GM23338 (cell line): ENCODE measurements at regions not wholly inside any gene's neighbourhood (a gene's known extent, or its start where the extent isn't known, plus 50 kb on each side); places are given as distances from the start of the nearest gene placed in this dataset.

Experiments
- CREB1 ChIP-seq: fragments of 250-450 bp; sonication (Bioruptor Pico); IDR thresholded peaks from 2 replicates; pipeline ENCODE4 v1.5.0; 2020; ENCODE audit warnings: low read depth, mild to moderate bottlenecking, moderate library complexity
- EZH2 ChIP-seq: fragments of 200-600 bp; sonication (generic); IDR thresholded peaks from one replicate; pipeline ENCODE4 v1.8.0; 2017; ENCODE audit warnings: antibody characterized with exemption, mild to moderate bottlenecking, low read depth; ENCODE audit not compliant: unreplicated experiment
- EZH2phosphoT487 ChIP-seq: fragments of 200-600 bp; sonication (generic); IDR thresholded peaks from one replicate; pipeline ENCODE4 v1.8.1; 2018; ENCODE audit warnings: antibody characterized with exemption; ENCODE audit not compliant: unreplicated experiment
- JUNB ChIP-seq: IDR thresholded peaks from one replicate; pipeline ENCODE4 v1.6.1; 2016; ENCODE audit warnings: antibody characterized with exemption; ENCODE audit not compliant: unreplicated experiment
- NANOG ChIP-seq: IDR thresholded peaks from 2 replicates; pipeline ENCODE4 v1.6.1; 2016; ENCODE audit warnings: antibody characterized with exemption, borderline replicate concordance
- POLR2AphosphoS5 ChIP-seq: IDR thresholded peaks from 2 replicates; pipeline ENCODE4 v1.6.1; 2016; ENCODE audit warnings: antibody characterized with exemption, low read depth
- ZNF114 ChIP-seq: fragments of 250-450 bp; sonication (Bioruptor Pico); IDR thresholded peaks from 2 replicates; pipeline ENCODE4 v1.5.0; 2020; ENCODE audit warnings: mild to moderate bottlenecking, moderate library complexity
- ZNF331 ChIP-seq: fragments of 250-450 bp; sonication (Bioruptor Pico); IDR thresholded peaks from 2 replicates; pipeline ENCODE4 v1.5.0; 2020; ENCODE audit warnings: low read depth, mild to moderate bottlenecking, moderate library complexity
- TF ChIP-seq, protein P1 (sequence below): IDR thresholded peaks from one replicate; pipeline ENCODE4 v1.6.1; 2018; ENCODE audit warnings: antibody characterized with exemption; ENCODE audit not compliant: unreplicated experiment
- TF ChIP-seq, protein P2 (sequence below), 2 experiments: fragments of 200-600 bp in 1 of 2; sonication (generic) in 1 of 2; conservative IDR thresholded peaks; 2 replicates each; pipeline versions ENCODE4 v1.5.1 to v1.6.1; 2016 to 2017; ENCODE audit warnings: antibody characterized with exemption in 2 of 2, low read depth in 2 of 2, mild to moderate bottlenecking in 2 of 2, moderate library complexity in 1 of 2
- TF ChIP-seq, protein P3 (sequence below): IDR thresholded peaks from 2 replicates; pipeline ENCODE4 v1.6.1; 2016; ENCODE audit warnings: antibody characterized with exemption

DNA sequence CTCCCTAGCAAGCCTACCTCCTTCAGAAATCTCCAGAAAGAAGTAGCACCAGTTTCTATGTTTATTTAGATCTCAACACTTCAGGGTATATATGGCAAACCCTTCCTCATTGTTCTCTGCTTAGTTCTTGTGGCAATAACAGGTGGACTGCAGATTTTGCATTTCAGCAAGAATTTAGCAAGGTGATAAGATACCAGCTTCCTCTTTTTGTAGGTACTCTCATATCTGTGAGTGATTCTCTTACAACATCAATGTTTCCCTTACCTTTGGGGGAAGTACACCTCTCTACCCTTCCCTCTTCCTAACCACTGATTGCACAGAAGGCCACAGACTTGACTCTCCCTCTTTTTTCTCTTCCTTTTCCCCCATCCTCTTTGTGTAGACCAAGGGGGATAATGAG is 230.9 kb upstream of the SESN3 start:
- TF ChIP-seq POLR2AphosphoS5 (no peak), CREB1 (CRISPR knock-in tag) (no peak), EZH2 (no peak), EZH2phosphoT487 (no peak), NANOG (no peak), ZNF331 (no peak), JUNB (no peak), ZNF114 (no peak)
- TF ChIP-seq, protein P1, sequence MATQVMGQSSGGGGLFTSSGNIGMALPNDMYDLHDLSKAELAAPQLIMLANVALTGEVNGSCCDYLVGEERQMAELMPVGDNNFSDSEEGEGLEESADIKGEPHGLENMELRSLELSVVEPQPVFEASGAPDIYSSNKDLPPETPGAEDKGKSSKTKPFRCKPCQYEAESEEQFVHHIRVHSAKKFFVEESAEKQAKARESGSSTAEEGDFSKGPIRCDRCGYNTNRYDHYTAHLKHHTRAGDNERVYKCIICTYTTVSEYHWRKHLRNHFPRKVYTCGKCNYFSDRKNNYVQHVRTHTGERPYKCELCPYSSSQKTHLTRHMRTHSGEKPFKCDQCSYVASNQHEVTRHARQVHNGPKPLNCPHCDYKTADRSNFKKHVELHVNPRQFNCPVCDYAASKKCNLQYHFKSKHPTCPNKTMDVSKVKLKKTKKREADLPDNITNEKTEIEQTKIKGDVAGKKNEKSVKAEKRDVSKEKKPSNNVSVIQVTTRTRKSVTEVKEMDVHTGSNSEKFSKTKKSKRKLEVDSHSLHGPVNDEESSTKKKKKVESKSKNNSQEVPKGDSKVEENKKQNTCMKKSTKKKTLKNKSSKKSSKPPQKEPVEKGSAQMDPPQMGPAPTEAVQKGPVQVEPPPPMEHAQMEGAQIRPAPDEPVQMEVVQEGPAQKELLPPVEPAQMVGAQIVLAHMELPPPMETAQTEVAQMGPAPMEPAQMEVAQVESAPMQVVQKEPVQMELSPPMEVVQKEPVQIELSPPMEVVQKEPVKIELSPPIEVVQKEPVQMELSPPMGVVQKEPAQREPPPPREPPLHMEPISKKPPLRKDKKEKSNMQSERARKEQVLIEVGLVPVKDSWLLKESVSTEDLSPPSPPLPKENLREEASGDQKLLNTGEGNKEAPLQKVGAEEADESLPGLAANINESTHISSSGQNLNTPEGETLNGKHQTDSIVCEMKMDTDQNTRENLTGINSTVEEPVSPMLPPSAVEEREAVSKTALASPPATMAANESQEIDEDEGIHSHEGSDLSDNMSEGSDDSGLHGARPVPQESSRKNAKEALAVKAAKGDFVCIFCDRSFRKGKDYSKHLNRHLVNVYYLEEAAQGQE = no peak
- TF ChIP-seq, protein P2, sequence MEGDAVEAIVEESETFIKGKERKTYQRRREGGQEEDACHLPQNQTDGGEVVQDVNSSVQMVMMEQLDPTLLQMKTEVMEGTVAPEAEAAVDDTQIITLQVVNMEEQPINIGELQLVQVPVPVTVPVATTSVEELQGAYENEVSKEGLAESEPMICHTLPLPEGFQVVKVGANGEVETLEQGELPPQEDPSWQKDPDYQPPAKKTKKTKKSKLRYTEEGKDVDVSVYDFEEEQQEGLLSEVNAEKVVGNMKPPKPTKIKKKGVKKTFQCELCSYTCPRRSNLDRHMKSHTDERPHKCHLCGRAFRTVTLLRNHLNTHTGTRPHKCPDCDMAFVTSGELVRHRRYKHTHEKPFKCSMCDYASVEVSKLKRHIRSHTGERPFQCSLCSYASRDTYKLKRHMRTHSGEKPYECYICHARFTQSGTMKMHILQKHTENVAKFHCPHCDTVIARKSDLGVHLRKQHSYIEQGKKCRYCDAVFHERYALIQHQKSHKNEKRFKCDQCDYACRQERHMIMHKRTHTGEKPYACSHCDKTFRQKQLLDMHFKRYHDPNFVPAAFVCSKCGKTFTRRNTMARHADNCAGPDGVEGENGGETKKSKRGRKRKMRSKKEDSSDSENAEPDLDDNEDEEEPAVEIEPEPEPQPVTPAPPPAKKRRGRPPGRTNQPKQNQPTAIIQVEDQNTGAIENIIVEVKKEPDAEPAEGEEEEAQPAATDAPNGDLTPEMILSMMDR (conservative IDR thresholded peaks at IDR 0.05; ENCODE audit: low read depth in 2 of 2) = no peak
- TF ChIP-seq, protein P3, sequence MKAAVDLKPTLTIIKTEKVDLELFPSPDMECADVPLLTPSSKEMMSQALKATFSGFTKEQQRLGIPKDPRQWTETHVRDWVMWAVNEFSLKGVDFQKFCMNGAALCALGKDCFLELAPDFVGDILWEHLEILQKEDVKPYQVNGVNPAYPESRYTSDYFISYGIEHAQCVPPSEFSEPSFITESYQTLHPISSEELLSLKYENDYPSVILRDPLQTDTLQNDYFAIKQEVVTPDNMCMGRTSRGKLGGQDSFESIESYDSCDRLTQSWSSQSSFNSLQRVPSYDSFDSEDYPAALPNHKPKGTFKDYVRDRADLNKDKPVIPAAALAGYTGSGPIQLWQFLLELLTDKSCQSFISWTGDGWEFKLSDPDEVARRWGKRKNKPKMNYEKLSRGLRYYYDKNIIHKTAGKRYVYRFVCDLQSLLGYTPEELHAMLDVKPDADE = no peak
